HepG2 (cell line): ENCODE measurements at regions not wholly inside any gene's neighbourhood (a gene's known extent, or its start where the extent isn't known, plus 50 kb on each side); places are given as distances from the start of the nearest gene placed in this dataset.

Experiments
- ATAC-seq: fragments of 200-7000 bp; cut with Tn5 transposase; 3 replicates; pipeline ENCODE4 v1.9.1; 2020; ENCODE audit warnings: mild to moderate bottlenecking, moderate library complexity
- BruUV-seq: library from RNA; stranded (reverse); fragments of 400-500 nt; replicated peaks from 2 replicates; lab custom pipeline; 2021; lab: Mats Ljungman, UMichigan
- CTCF ChIA-PET: fragments of 300-600 bp; formaldehyde crosslinking; extraction: SDS; loops from one replicate; lab custom pipeline; 2021; ENCODE audit warnings: low total read pairs, inconsistent platforms, low intra/inter-chr PET ratio; lab: Yijun Ruan, JAX
- POLR2A ChIA-PET: fragments of 350-600 bp; sonication (Branson Sonifier 250); formaldehyde crosslinking; loops from one replicate; lab custom pipeline; 2020; ENCODE audit warnings: antibody characterized with exemption, inconsistent platforms; lab: Yijun Ruan, JAX
- DNase-seq: peaks from one replicate; pipeline ENCODE4 v3.0.0-alpha.2; 2015; ENCODE audit warnings: low spot score
- FAIRE-seq: peaks from 3 replicates; lab custom pipeline; 2011; peaks lifted over from hg19 to GRCh38; lab: Jason Lieb, UNC
- H2AFZ ChIP-seq: one replicate; pipeline ENCODE4 v1.6.1; 2011; ENCODE audit warnings: low read length, inconsistent platforms
- H3K27ac ChIP-seq: fragments of 300-600 bp; 3 replicates; pipeline ENCODE4 v1.8.0; 2011; ENCODE audit warnings: mixed run types, mild to moderate bottlenecking, mixed read lengths, low read length, inconsistent platforms; ENCODE audit not compliant: insufficient read depth; ENCODE audit errors: extremely low read length
- H3K27me3 ChIP-seq, 2 experiments: fragments of 200-600 bp in 1 of 2; 2 replicates in 1 of 2; 3 replicates in 1 of 2; pipeline versions ENCODE4 v1.6.0 to v1.8.0; 2011; ENCODE audit warnings: low read length in 2 of 2, mild to moderate bottlenecking in 2 of 2, moderate library complexity in 2 of 2, inconsistent platforms in 1 of 2; ENCODE audit not compliant: insufficient read depth in 2 of 2, control insufficient read depth in 1 of 2
- H3K36me3 ChIP-seq, 2 experiments: fragments of 200-600 bp in 1 of 2; replicated peaks in 1 of 2; 2 replicates in 1 of 2; 3 replicates in 1 of 2; pipeline versions ENCODE4 v1.5.1 to v1.8.0; 2011; ENCODE audit warnings: low read length in 2 of 2, inconsistent platforms in 1 of 2; ENCODE audit not compliant: insufficient read depth in 2 of 2, control insufficient read depth in 1 of 2
- H3K4me1 ChIP-seq: 2 replicates; pipeline ENCODE4 v1.5.1; 2012; ENCODE audit warnings: low read length, inconsistent platforms; ENCODE audit not compliant: insufficient read depth
- H3K4me2 ChIP-seq: 2 replicates; pipeline ENCODE4 v1.6.0; 2011; ENCODE audit warnings: low read depth, low read length, inconsistent platforms
- H3K4me3 ChIP-seq, 3 experiments: fragments of 200-600 bp in 1 of 3; sonication (generic), shearing (Covaris generic) in 1 of 3; replicated peaks in 1 of 3; 2 replicates each; pipeline ENCODE4 v1.5.1; 2011 to 2016; ENCODE audit warnings: low read length in 3 of 3, inconsistent platforms in 2 of 3, low read depth in 2 of 3, mild to moderate bottlenecking in 2 of 3, control low read depth in 1 of 3, mixed read lengths in 1 of 3; ENCODE audit not compliant: insufficient read depth in 1 of 3
- H3K79me2 ChIP-seq: one replicate; pipeline ENCODE4 v1.6.1; 2011; ENCODE audit warnings: low read length, inconsistent platforms; ENCODE audit not compliant: insufficient read depth
- H3K9ac ChIP-seq: 2 replicates; pipeline ENCODE4 v1.6.0; 2011; ENCODE audit warnings: mild to moderate bottlenecking, low read depth, low read length, inconsistent platforms; ENCODE audit not compliant: insufficient read depth
- H3K9me3 ChIP-seq: 2 replicates; pipeline ENCODE4 v1.5.1; 2012; ENCODE audit warnings: mild to moderate bottlenecking, low read length
- H4K20me1 ChIP-seq: 2 replicates; pipeline ENCODE4 v1.6.0; 2011; ENCODE audit warnings: inconsistent platforms, mild to moderate bottlenecking, low read length, moderate library complexity; ENCODE audit not compliant: insufficient read depth
- ARNTL ChIP-seq: sonication (generic); formaldehyde crosslinking; IDR thresholded peaks from 2 replicates; pipeline ENCODE4 v1.4.0; 2020; ENCODE audit warnings: mild to moderate bottlenecking, missing genetic modification reagents
- CSRNP2 ChIP-seq: sonication (generic); formaldehyde crosslinking; conservative IDR thresholded peaks from 2 replicates; pipeline ENCODE4 v1.8.0; 2022; ENCODE audit warnings: low read depth, missing genetic modification reagents
- FOXK2 ChIP-seq: fragments of 450-650 bp; IDR thresholded peaks from 2 replicates; pipeline ENCODE4 v1.6.1; 2016
- GTF3A ChIP-seq: sonication (generic); formaldehyde crosslinking; conservative IDR thresholded peaks from 2 replicates; pipeline ENCODE4 v1.4.0; 2020; ENCODE audit warnings: mild to moderate bottlenecking, missing genetic modification reagents
- HDAC2 ChIP-seq: sonication (generic); formaldehyde crosslinking; IDR thresholded peaks from 2 replicates; pipeline ENCODE4 v1.4.0; 2020; ENCODE audit warnings: missing genetic modification reagents
- MLLT10 ChIP-seq: sonication (generic); formaldehyde crosslinking; IDR thresholded peaks from 2 replicates; pipeline ENCODE4 v1.4.0; 2020; ENCODE audit warnings: missing genetic modification reagents
- MLX ChIP-seq: IDR thresholded peaks from 2 replicates; pipeline ENCODE4 v1.6.1; 2016
- PLRG1 ChIP-seq: fragments of 450-650 bp; conservative IDR thresholded peaks from 2 replicates; pipeline ENCODE4 v1.6.1; 2016
- POLR2AphosphoS5 ChIP-seq: IDR thresholded peaks from 2 replicates; pipeline ENCODE4 v1.6.1; 2012; ENCODE audit warnings: low read depth, low read length
- POLR2G ChIP-seq: fragments of 200-400 bp; formaldehyde crosslinking; IDR thresholded peaks from 2 replicates; pipeline ENCODE4 v1.6.1; 2018; ENCODE audit warnings: mild to moderate bottlenecking, low read depth, low read length, moderate library complexity
- RBM39 ChIP-seq: fragments of 200-400 bp; formaldehyde crosslinking; IDR thresholded peaks from one replicate; pipeline ENCODE4 v1.6.1; 2018; ENCODE audit warnings: antibody characterized with exemption, mild to moderate bottlenecking, low read depth, low read length; ENCODE audit not compliant: poor library complexity, severe bottlenecking
- TOPORS ChIP-seq: sonication (generic); formaldehyde crosslinking; IDR thresholded peaks from 2 replicates; pipeline ENCODE4 v1.8.0; 2023; ENCODE audit warnings: mild to moderate bottlenecking, missing genetic modification reagents
- TRIM24 ChIP-seq: sonication (generic); formaldehyde crosslinking; IDR thresholded peaks from 2 replicates; pipeline ENCODE4 v1.8.0; 2022; ENCODE audit warnings: mild to moderate bottlenecking, missing genetic modification reagents
- YEATS4 ChIP-seq: sonication (generic); formaldehyde crosslinking; IDR thresholded peaks from 2 replicates; pipeline ENCODE4 v1.4.0; 2020; ENCODE audit warnings: missing genetic modification reagents, borderline replicate concordance
- ZBTB38 ChIP-seq: sonication (generic); formaldehyde crosslinking; IDR thresholded peaks from 2 replicates; pipeline ENCODE4 v1.5.1; 2020; ENCODE audit warnings: mild to moderate bottlenecking, missing genetic modification reagents
- ZBTB43 ChIP-seq: sonication (generic); formaldehyde crosslinking; conservative IDR thresholded peaks from 2 replicates; pipeline ENCODE4 v1.4.0; 2020; ENCODE audit warnings: missing genetic modification reagents
- ZFY ChIP-seq: sonication (generic); formaldehyde crosslinking; IDR thresholded peaks from 2 replicates; pipeline ENCODE4 v1.4.0; 2020; ENCODE audit warnings: missing genetic modification reagents
- ZMAT3 ChIP-seq: sonication (generic); formaldehyde crosslinking; conservative IDR thresholded peaks from 2 replicates; pipeline ENCODE4 v1.7.0; 2021; ENCODE audit warnings: missing genetic modification reagents
- ZNF138 ChIP-seq: sonication (generic); formaldehyde crosslinking; IDR thresholded peaks from 2 replicates; pipeline ENCODE4 v1.5.0; 2020; ENCODE audit warnings: mild to moderate bottlenecking, low read depth, missing genetic modification reagents
- ZNF234 ChIP-seq: sonication (generic); formaldehyde crosslinking; conservative IDR thresholded peaks from 2 replicates; pipeline ENCODE4 v1.5.1; 2020; ENCODE audit warnings: mild to moderate bottlenecking, missing genetic modification reagents
- ZNF260 ChIP-seq: sonication (generic); formaldehyde crosslinking; IDR thresholded peaks from 2 replicates; pipeline ENCODE4 v1.4.0; 2020; ENCODE audit warnings: missing genetic modification reagents, low read depth, mild to moderate bottlenecking, borderline replicate concordance
- ZNF605 ChIP-seq: sonication (generic); formaldehyde crosslinking; IDR thresholded peaks from 2 replicates; pipeline ENCODE4 v1.8.0; 2022; ENCODE audit warnings: mild to moderate bottlenecking, missing genetic modification reagents
- ZNF83 ChIP-seq: sonication (generic); formaldehyde crosslinking; IDR thresholded peaks from 2 replicates; pipeline ENCODE4 v1.4.0; 2020; ENCODE audit warnings: missing genetic modification reagents, mild to moderate bottlenecking, borderline replicate concordance
- in situ Hi-C: cut with HindIII; loops from 2 replicates; pipeline ENCODE4 v1.10.0; 2017; ENCODE audit warnings: low pct_unique_long_range_greater_than_20kb; ENCODE audit not compliant: extremely low pct_ligation_motif_present
- intact Hi-C: fragments of 100-400 bp; cut with micrococcal nuclease; formaldehyde crosslinking; loops from one replicate; pipeline ENCODE4 v1.10.0; 2022; ENCODE audit not compliant: unreplicated experiment

DNA sequence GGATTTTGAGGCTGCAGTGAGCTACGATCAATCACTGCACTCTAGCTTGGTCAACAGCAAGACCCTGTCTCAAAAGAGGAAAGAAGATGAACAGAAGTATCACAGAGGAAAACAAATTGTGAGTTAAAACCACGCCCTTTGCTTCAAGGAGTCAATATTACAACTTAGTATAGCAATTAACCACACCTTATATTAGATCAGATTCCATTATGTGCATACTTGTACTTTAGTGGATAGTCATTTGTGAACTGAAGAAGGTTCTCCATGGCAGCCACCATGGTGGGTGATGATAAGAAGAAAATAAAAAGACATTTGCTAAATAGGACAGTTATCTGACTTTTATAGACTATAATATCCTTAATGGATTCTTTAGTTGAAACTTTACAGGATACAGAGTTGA, 72.3 kb upstream of the EFEMP1 start (continued):
- TF ChIP-seq TRIM24: no peak
- TF ChIP-seq TOPORS (CRISPR knock-in tag): no peak
- TF ChIP-seq ZNF260 (CRISPR knock-in tag): no peak
- TF ChIP-seq MLX: no peak
- no peak for TF ChIP-seq ZMAT3
- no peak for TF ChIP-seq ZNF83 (CRISPR knock-in tag)

DNA sequence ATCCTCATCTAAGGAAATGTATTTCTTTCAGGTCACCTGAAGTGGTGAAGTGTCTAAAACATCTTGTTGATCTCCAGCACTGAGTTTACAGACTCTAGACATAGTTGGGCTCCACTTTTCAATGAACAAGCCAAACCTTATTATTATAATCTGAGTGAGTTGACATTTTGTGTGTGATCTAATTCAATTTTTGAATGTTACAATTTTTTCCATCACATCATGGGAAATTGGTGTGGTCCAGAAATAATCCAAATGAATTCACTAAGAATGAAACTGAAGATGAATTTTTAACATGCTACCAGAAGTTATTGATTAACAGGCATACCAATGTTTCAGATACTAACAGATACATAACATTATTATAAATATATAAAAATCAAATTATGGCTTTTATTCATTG, 75.6 kb upstream of the EFEMP1 start:
- H3K4me1 ChIP-seq: no peaks in the 10 kb centered on the region
- H2AFZ ChIP-seq: no peak overlapping the region
- no peak for ATAC-seq
- CTCF ChIA-PET: no interaction called here
- no peak overlapping the region for H3K4me3 ChIP-seq
- POLR2A ChIA-PET: no interaction called here
- in situ Hi-C loops (no loop called here), intact Hi-C loops (no loop called here)
- H3K9me3 ChIP-seq: no peaks in the 10 kb centered on the region
- H3K36me3 ChIP-seq: no peaks in the 10 kb centered on the region
- H4K20me1 ChIP-seq: no peaks in the 10 kb centered on the region
- H3K9ac ChIP-seq: no peak overlapping the region
- FAIRE-seq: no peak
- no TSS peak for BruUV-seq
- H3K79me2 ChIP-seq: no peaks in the 10 kb centered on the region
- DNase-seq: no peak
- no peaks in the 10 kb centered on the region for H3K27me3 ChIP-seq
- no peak overlapping the region for H3K27ac ChIP-seq
- H3K4me2 ChIP-seq: no peak overlapping the region
- no peak for TF ChIP-seq POLR2AphosphoS5
- no peak for TF ChIP-seq ZNF234 (CRISPR knock-in tag)
- no peak for TF ChIP-seq FOXK2
- no peak for TF ChIP-seq ZFY (CRISPR knock-in tag)
- TF ChIP-seq MLLT10 (CRISPR knock-in tag): no peak
- TF ChIP-seq ZBTB43: no peak
- no peak for TF ChIP-seq CSRNP2 (CRISPR knock-in tag)
- TF ChIP-seq HDAC2 (CRISPR knock-in tag): no peak
- TF ChIP-seq ZNF605 (CRISPR knock-in tag): no peak
- no peak for TF ChIP-seq GTF3A
- no peak for TF ChIP-seq PLRG1
- no peak for TF ChIP-seq RBM39
- TF ChIP-seq ARNTL (CRISPR knock-in tag): no peak
- no peak for TF ChIP-seq YEATS4 (CRISPR knock-in tag)
- no peak for TF ChIP-seq ZNF138 (CRISPR knock-in tag)
- TF ChIP-seq ZBTB38: no peak
- TF ChIP-seq POLR2G: no peak
